Heart left ventricle (tissue), 13 donors: ENCODE measurements at regions not wholly inside any gene's neighbourhood (a gene's known extent, or its start where the extent isn't known, plus 50 kb on each side); places are given as distances from the start of the nearest gene placed in this dataset.

Source experiments
- POLR2A ChIP-seq, 2 donors: fragments of 450-650 bp; IDR thresholded peaks; one replicate each; pipeline ENCODE4 v1.6.1; 2017; ENCODE audit warnings: antibody characterized with exemption in 2 of 2, mild to moderate bottlenecking in 2 of 2, moderate library complexity in 2 of 2
- TF ChIP-seq, protein P1 (sequence below), 12 donors: fragments of 200-600 bp; sonication (generic) in 4 of 12; IDR thresholded peaks; one replicate each; pipeline versions ENCODE4 v1.5.0 to v1.8.0; 2018 to 2022; ENCODE audit warnings: antibody characterized with exemption in 12 of 12, mild to moderate bottlenecking in 5 of 12
- donor health status: ischemic (EF 13 %, LVEDD 7.1; RV severe dilation, severe dysfunction).
- donor health status: DM: no; HTN: yes; CAD: no.
- donor health status: DM: no; HTN: no; CAD: no.
- donor health status: ischemic (EF 25% LVEDD 6.9; RV normal size, moderate dysfunction).
- donor health status: ischemic (EF 25% LVEDD 5.7; RV mildly dilated, moderate dysfunction).
- donor health status: ischemic (EF 35%, LVEDD 5.7; RV mildly dilated, moderate dysfunction).
- donor health status: nonischemic (EF 11% LVEDD 7.7; RV severe dilation, severe dysfunction).
- donor health status: DM: yes; HTN: yes; CAD: no.
- donor health status: PGD.
- donor health status: ischemic (EF 29% LVEDD 5.4; RV normal size, mild dysfunction).
- donor health status: nonischemic (EF 23%, LVEDD 6.1; RV moderate dilation, normal function).

DNA sequence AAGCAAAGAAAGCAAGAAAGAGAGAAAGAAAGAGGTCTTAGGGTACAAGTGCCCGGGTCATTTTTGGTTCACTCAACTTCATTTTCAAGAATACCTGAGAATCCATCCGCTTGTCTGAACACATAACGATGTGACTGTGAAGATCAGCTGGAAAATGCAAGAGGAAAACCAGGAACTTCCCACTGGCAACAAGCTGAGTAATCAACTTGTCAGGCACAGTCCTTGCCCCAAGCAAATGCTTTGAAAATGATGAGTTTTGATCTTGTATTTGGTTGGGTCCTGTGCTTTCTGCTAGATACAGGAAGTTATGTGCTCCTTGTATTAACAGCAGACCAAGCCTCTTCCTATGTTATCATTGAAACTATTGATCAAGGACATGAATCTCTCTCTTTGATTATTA lies 239.1 kb downstream of the ASMT start:
- TF ChIP-seq, protein P1, sequence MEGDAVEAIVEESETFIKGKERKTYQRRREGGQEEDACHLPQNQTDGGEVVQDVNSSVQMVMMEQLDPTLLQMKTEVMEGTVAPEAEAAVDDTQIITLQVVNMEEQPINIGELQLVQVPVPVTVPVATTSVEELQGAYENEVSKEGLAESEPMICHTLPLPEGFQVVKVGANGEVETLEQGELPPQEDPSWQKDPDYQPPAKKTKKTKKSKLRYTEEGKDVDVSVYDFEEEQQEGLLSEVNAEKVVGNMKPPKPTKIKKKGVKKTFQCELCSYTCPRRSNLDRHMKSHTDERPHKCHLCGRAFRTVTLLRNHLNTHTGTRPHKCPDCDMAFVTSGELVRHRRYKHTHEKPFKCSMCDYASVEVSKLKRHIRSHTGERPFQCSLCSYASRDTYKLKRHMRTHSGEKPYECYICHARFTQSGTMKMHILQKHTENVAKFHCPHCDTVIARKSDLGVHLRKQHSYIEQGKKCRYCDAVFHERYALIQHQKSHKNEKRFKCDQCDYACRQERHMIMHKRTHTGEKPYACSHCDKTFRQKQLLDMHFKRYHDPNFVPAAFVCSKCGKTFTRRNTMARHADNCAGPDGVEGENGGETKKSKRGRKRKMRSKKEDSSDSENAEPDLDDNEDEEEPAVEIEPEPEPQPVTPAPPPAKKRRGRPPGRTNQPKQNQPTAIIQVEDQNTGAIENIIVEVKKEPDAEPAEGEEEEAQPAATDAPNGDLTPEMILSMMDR (IDR thresholded peaks at IDR 0.05), result no peak
- no peak for TF ChIP-seq POLR2A (IDR thresholded peaks at IDR 0.05)
